GM12891 (cell line): ENCODE measurements at regions not wholly inside any gene's neighbourhood (a gene's known extent, or its start where the extent isn't known, plus 50 kb on each side); places are given as distances from the start of the nearest gene placed in this dataset.

Source experiments
- PAX5 ChIP-seq: IDR thresholded peaks from 2 replicates; pipeline ENCODE4 v1.6.1; 2011; ENCODE audit warnings: low read length, moderate library complexity, mild to moderate bottlenecking; ENCODE audit not compliant: insufficient read depth, severe bottlenecking
- POLR2A ChIP-seq: IDR thresholded peaks from 2 replicates; pipeline ENCODE4 v1.6.1; 2011; ENCODE audit warnings: low read depth, low read length, control low read depth
- POLR2AphosphoS5 ChIP-seq: IDR thresholded peaks from 2 replicates; pipeline ENCODE4 v1.6.1; 2011; ENCODE audit warnings: low read depth, low read length, control low read depth
- SPI1 ChIP-seq: IDR thresholded peaks from 2 replicates; pipeline ENCODE4 v1.6.1; 2011; ENCODE audit warnings: low read depth, low read length, control low read depth
- TAF1 ChIP-seq: IDR thresholded peaks from 2 replicates; pipeline ENCODE4 v1.6.1; 2011; ENCODE audit warnings: low read depth, low read length, control low read depth

- TF ChIP-seq POLR2A, result no peak
- no peak for TF ChIP-seq TAF1
- TF ChIP-seq POLR2AphosphoS5, result no peak
- TF ChIP-seq SPI1, result no peak
- no peak for TF ChIP-seq PAX5
Measured at GRCh38 chr18:78159397-78159796, 820.2 kb upstream of the SALL3 start.
